ENCODE measurements at regions not wholly inside any gene's neighbourhood (a gene's known extent, or its start where the extent isn't known, plus 50 kb on each side); places are given as distances from the start of the nearest gene placed in this dataset.
"Not testable (repeated sequence)": the region's sequence is repeated elsewhere in the genome, so short reads cannot be mapped to it uniquely, and the experiment has no call there.

GRCh38 chr22:22785316-22786065 lies 102.1 kb upstream of the IGLL5 start:
- no peak for DNase-seq

GRCh38 chr22:22786301-22787115 lies 101.1 kb upstream of the IGLL5 start:
- peak; percentile 28 for DNase-seq

GRCh38 chr22:22787151-22787550 lies 100.5 kb upstream of the IGLL5 start:
- no peak for DNase-seq

GRCh38 chr22:22787786-22788459 lies 99.7 kb upstream of the IGLL5 start:
- peak; percentile 22 for DNase-seq

GRCh38 chr22:22788460-22789037 lies 99.1 kb upstream of the IGLL5 start:
- no peak for DNase-seq

- no peak for DNase-seq
These were observed 98.2 kb upstream of the IGLL5 start for GRCh38 chr22:22789233-22789921.

- DNase-seq, result no peak
These were observed 97.4 kb upstream of the IGLL5 start for GRCh38 chr22:22789922-22790845.

- DNase-seq, result no peak
These were observed 96.0 kb upstream of the IGLL5 start for GRCh38 chr22:22791438-22792181.

- DNase-seq, result not testable (repeated sequence)
These were observed 95.3 kb upstream of the IGLL5 start for GRCh38 chr22:22792205-22792786.

GRCh38 chr22:22795639-22796038 lies 92.0 kb upstream of the IGLL5 start:
- DNase-seq, result not testable (repeated sequence)

- no peak for DNase-seq
These were observed 90.9 kb upstream of the IGLL5 start for GRCh38 chr22:22796724-22797123.

- DNase-seq, result no peak
These were observed 89.4 kb upstream of the IGLL5 start for GRCh38 chr22:22798232-22798616.

- DNase-seq, result no peak
These were observed 88.9 kb upstream of the IGLL5 start for GRCh38 chr22:22798716-22799115.

- DNase-seq, result no peak
These were observed 88.1 kb upstream of the IGLL5 start for GRCh38 chr22:22799561-22799960.

GRCh38 chr22:22800716-22801115 lies 86.9 kb upstream of the IGLL5 start:
- no peak for DNase-seq

- DNase-seq, result no peak
These were observed 85.2 kb upstream of the IGLL5 start for GRCh38 chr22:22802339-22802970.

GRCh38 chr22:22803285-22803853 lies 84.2 kb upstream of the IGLL5 start:
- DNase-seq, result no peak

GRCh38 chr22:22810018-22810427 lies 77.6 kb upstream of the IGLL5 start:
- no peak for DNase-seq

GRCh38 chr22:22810471-22810870 lies 77.1 kb upstream of the IGLL5 start:
- DNase-seq, result no peak
